Caco-2 (cell line): ENCODE measurements at regions not wholly inside any gene's neighbourhood (a gene's known extent, or its start where the extent isn't known, plus 50 kb on each side); places are given as distances from the start of the nearest gene placed in this dataset.

ENCODE experiments used
- BruUV-seq: library from RNA; stranded (reverse); fragments of 400-500 nt; replicated peaks from 2 replicates; lab custom pipeline; 2021; lab: Mats Ljungman, UMichigan
- CTCF ChIA-PET: fragments of 300-600 bp; sonication (Branson Sonifier 250); formaldehyde crosslinking; loops from one replicate; lab custom pipeline; 2022; ENCODE audit warnings: antibody characterized with exemption; lab: Charles Lee
- POLR2A ChIA-PET: fragments of 300-600 bp; sonication (Branson Sonifier 250); formaldehyde crosslinking; loops from one replicate; lab custom pipeline; 2022; ENCODE audit warnings: antibody characterized with exemption; lab: Charles Lee
- DNase-seq, 2 experiments: peaks; one replicate each; pipeline versions ENCODE4 v3.0.0 to v3.0.0-alpha.2; 2020 to 2022
- H3K27me3 ChIP-seq: replicated peaks from 2 replicates; pipeline ENCODE4 v1.6.0; 2011; ENCODE audit warnings: low read length; ENCODE audit not compliant: control insufficient read depth, insufficient read depth
- H3K36me3 ChIP-seq: 2 replicates; pipeline ENCODE4 v1.5.1; 2011; ENCODE audit warnings: low read length; ENCODE audit not compliant: control insufficient read depth, insufficient read depth
- H3K4me1 ChIP-seq: fragments of 250-450 bp; sonication (Bioruptor Pico); 2 replicates; pipeline ENCODE4 v1.5.1; 2020; ENCODE audit warnings: mild to moderate bottlenecking
- H3K4me3 ChIP-seq: 2 replicates; pipeline ENCODE4 v1.5.1; 2011; ENCODE audit warnings: low read depth, mild to moderate bottlenecking, control low read depth, low read length
- H3K9me3 ChIP-seq: fragments of 250-450 bp; sonication (Bioruptor Pico); 2 replicates; pipeline ENCODE4 v1.5.1; 2020; ENCODE audit warnings: mild to moderate bottlenecking, moderate library complexity
- H3K27ac Mint-ChIP-seq: one replicate; pipeline ENCODE4 v1.8.0; 2022; ENCODE audit warnings: mixed read lengths; ENCODE audit not compliant: unreplicated experiment
- H3K27me3 Mint-ChIP-seq: one replicate; pipeline ENCODE4 v1.8.0; 2022; ENCODE audit warnings: mixed read lengths; ENCODE audit not compliant: insufficient read depth, unreplicated experiment
- H3K36me3 Mint-ChIP-seq: one replicate; pipeline ENCODE4 v1.8.0; 2022; ENCODE audit warnings: mild to moderate bottlenecking, mixed read lengths; ENCODE audit not compliant: insufficient read depth, unreplicated experiment
- H3K4me1 Mint-ChIP-seq: one replicate; pipeline ENCODE4 v1.8.0; 2022; ENCODE audit warnings: low read depth, mixed read lengths; ENCODE audit not compliant: unreplicated experiment
- H3K4me3 Mint-ChIP-seq: one replicate; pipeline ENCODE4 v1.8.0; 2022; ENCODE audit warnings: mild to moderate bottlenecking, moderate library complexity, mixed read lengths; ENCODE audit not compliant: unreplicated experiment
- H3K9me3 Mint-ChIP-seq: one replicate; pipeline ENCODE4 v1.8.0; 2022; ENCODE audit warnings: mixed read lengths; ENCODE audit not compliant: unreplicated experiment
- intact Hi-C: fragments of 100-400 bp; cut with micrococcal nuclease; formaldehyde crosslinking; loops from one replicate; pipeline ENCODE4 v1.10.0; 2022; ENCODE audit not compliant: unreplicated experiment
- TF ChIP-seq, protein P1 (sequence below), 2 experiments: fragments of 200-600 bp in 1 of 2; IDR thresholded peaks; 1 replicate in 1 of 2; 2 replicates in 1 of 2; pipeline versions ENCODE4 v1.5.1 to v1.8.0; 2011 to 2022; ENCODE audit warnings: antibody characterized with exemption in 1 of 2, control low read depth in 1 of 2, inconsistent platforms in 1 of 2, low read depth in 1 of 2, low read length in 1 of 2, mild to moderate bottlenecking in 1 of 2, moderate library complexity in 1 of 2; ENCODE audit not compliant: insufficient read depth in 1 of 2, severe bottlenecking in 1 of 2, unreplicated experiment in 1 of 2

DNA sequence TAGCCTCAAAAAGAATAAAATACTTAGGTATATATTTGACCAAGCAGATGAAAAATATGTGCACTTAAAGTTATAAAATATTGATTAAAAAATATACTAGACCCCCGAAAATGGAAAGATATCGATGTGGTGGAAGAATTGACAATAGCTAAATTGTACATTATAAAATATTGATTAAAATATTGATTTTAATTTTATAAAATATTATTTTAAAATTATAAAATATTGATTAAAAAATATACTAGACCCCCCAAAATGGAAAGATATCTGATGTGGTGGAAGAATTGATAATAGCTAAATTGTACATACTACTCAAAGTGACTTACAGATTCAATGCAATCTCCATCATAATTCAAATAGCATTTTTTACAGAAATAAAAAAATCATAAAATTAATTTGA is 1540.9 kb upstream of the RAG2 start:
- ChIA-PET POLR2A (no interaction called here), CTCF (no interaction called here)
- H3K9me3 ChIP-seq: peaks cover 10% of the 10 kb centered on the region; the same call in 1 of the 2 replicates
- no peak overlapping the region for H3K4me3 Mint-ChIP-seq
- intact Hi-C loops: no loop called here
- H3K36me3 Mint-ChIP-seq: no peaks in the 10 kb centered on the region
- H3K27ac Mint-ChIP-seq: no peak overlapping the region
- H3K27me3 ChIP-seq: no peaks in the 10 kb centered on the region
- no TSS peak for BruUV-seq
- no peak overlapping the region for H3K4me3 ChIP-seq
- H3K4me1 Mint-ChIP-seq: no peaks in the 10 kb centered on the region
- DNase-seq: no peak
- H3K36me3 ChIP-seq: no peaks in the 10 kb centered on the region
- H3K9me3 Mint-ChIP-seq: no peaks in the 10 kb centered on the region
- TF ChIP-seq, protein P1, sequence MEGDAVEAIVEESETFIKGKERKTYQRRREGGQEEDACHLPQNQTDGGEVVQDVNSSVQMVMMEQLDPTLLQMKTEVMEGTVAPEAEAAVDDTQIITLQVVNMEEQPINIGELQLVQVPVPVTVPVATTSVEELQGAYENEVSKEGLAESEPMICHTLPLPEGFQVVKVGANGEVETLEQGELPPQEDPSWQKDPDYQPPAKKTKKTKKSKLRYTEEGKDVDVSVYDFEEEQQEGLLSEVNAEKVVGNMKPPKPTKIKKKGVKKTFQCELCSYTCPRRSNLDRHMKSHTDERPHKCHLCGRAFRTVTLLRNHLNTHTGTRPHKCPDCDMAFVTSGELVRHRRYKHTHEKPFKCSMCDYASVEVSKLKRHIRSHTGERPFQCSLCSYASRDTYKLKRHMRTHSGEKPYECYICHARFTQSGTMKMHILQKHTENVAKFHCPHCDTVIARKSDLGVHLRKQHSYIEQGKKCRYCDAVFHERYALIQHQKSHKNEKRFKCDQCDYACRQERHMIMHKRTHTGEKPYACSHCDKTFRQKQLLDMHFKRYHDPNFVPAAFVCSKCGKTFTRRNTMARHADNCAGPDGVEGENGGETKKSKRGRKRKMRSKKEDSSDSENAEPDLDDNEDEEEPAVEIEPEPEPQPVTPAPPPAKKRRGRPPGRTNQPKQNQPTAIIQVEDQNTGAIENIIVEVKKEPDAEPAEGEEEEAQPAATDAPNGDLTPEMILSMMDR (IDR thresholded peaks at IDR 0.05; ENCODE audit: insufficient read depth in 1 of 2, low read depth in 1 of 2, low read length in 1 of 2, severe bottlenecking in 1 of 2, unreplicated experiment in 1 of 2): no peak
- H3K4me1 ChIP-seq: no peaks in the 10 kb centered on the region
- no peaks in the 10 kb centered on the region for H3K27me3 Mint-ChIP-seq

DNA sequence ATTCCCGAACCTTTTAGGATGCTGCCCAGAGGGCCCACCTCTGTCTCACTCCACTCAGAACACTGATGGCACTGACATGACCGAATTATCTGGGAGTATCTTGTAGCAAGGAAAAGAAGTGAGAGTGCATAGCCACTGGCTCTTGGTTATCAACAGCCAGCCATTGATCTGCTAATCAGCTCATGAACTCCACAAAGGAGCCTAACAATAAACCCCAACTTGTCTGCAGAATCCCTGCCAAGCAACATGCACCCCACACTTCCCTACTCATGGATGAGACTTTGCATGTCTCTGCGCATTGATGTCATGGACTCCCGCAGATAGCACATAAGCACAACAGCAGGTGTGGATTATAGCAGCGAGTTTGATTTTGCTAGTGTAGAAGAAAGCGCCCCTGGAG is 1538.9 kb upstream of the RAG2 start:
- Mint-ChIP-seq H3K9me3 (no peaks in the 10 kb centered on the region), H3K36me3 (no peaks in the 10 kb centered on the region), H3K27me3 (no peaks in the 10 kb centered on the region), H3K27ac (no peak overlapping the region), H3K4me1 (no peaks in the 10 kb centered on the region), H3K4me3 (no peak overlapping the region)
- ChIA-PET CTCF (no interaction called here), POLR2A (no interaction called here)
- no peak overlapping the region for H3K4me3 ChIP-seq
- no peaks in the 10 kb centered on the region for H3K27me3 ChIP-seq
- no peaks in the 10 kb centered on the region for H3K4me1 ChIP-seq
- no peaks in the 10 kb centered on the region for H3K36me3 ChIP-seq
- TF ChIP-seq, protein P1 (IDR thresholded peaks at IDR 0.05; ENCODE audit: insufficient read depth in 1 of 2, low read depth in 1 of 2, low read length in 1 of 2, severe bottlenecking in 1 of 2, unreplicated experiment in 1 of 2): no peak
- H3K9me3 ChIP-seq: peaks cover 10% of the 10 kb centered on the region; the same call in 1 of the 2 replicates
- BruUV-seq: no TSS peak
- no peak for DNase-seq
- intact Hi-C loops: no loop called here

DNA sequence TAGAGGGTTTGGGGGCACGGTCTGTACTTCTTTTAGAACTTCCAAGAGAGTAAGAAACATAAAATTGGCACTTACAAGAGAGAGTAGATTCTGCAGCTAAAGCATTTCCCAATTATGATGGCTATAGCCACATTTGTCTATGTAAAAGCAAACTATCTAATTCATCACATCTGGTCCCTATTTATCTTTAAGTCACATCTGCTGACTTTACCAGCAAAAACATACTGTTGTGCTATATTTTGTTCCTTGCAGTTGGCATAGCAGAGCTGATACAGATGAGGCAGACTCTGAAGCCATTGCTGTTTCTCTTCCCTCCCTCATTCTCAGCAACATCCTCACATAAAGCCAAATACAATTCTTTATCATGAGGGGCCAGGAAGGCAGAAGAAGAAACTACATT is 1533.5 kb upstream of the RAG2 start:
- H3K4me3 Mint-ChIP-seq: no peak overlapping the region
- H3K36me3 Mint-ChIP-seq: no peaks in the 10 kb centered on the region
- Histone ChIP-seq H3K4me3 (no peak overlapping the region), H3K27me3 (no peaks in the 10 kb centered on the region), H3K4me1 (no peaks in the 10 kb centered on the region), H3K9me3 (no peaks in the 10 kb centered on the region), H3K36me3 (no peaks in the 10 kb centered on the region)
- CTCF ChIA-PET: interaction anchor here (0.7 kb wide), 1 partner anchor 693 kb away, joined by 3 read pairs; no protein-coding TSS in a partner anchor
- DNase-seq: no peak
- intact Hi-C loops: loop anchor here (2.0 kb wide), 1 partner anchor 27 kb away; no protein-coding TSS in a partner anchor
- POLR2A ChIA-PET: no interaction called here
- H3K27ac Mint-ChIP-seq: no peak overlapping the region
- H3K27me3 Mint-ChIP-seq: no peaks in the 10 kb centered on the region
- peaks cover 8% of the 10 kb centered on the region for H3K9me3 Mint-ChIP-seq
- BruUV-seq: no TSS peak
- TF ChIP-seq, protein P1 (IDR thresholded peaks at IDR 0.05; ENCODE audit: insufficient read depth in 1 of 2, low read depth in 1 of 2, low read length in 1 of 2, severe bottlenecking in 1 of 2, unreplicated experiment in 1 of 2): no peak
- no peaks in the 10 kb centered on the region for H3K4me1 Mint-ChIP-seq
